Fibroblast of pulmonary artery (primary cell): ENCODE measurements at regions not wholly inside any gene's neighbourhood (a gene's known extent, or its start where the extent isn't known, plus 50 kb on each side); places are given as distances from the start of the nearest gene placed in this dataset.

Source experiments
- DNase-seq: peaks from one replicate; pipeline ENCODE4 v3.0.0-alpha.2; 2010; ENCODE audit warnings: low read depth
- H3K4me3 ChIP-seq: replicated peaks from 2 replicates; pipeline ENCODE4 v1.5.1; 2011; ENCODE audit warnings: low read depth, mild to moderate bottlenecking, control low read depth, low read length, moderate library complexity
- TF ChIP-seq, protein P1 (sequence below): IDR thresholded peaks from 2 replicates; pipeline ENCODE4 v1.5.1; 2011; ENCODE audit warnings: mild to moderate bottlenecking, control low read depth, low read length, inconsistent platforms; ENCODE audit errors: missing control alignments

DNA sequence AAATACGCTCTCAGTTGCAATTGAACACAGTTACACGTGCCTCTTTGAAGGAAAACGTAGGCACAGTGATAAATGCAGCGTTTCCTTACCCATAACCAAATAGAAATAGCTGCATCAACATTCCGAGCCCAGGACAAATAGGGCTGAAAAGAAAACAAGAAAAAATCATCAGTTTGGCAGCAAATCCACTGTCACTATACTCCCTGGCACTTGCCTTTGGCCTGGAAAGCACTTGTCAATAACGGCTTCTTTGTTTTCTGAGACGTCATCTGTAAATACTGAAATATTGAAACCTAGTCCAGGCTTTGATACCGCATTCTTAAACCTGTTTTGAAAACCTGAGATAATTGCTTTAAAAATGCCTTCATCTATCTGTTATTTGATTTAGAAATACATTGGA is 167.2 kb upstream of the AKR1E2 start:
- no peak for DNase-seq
- TF ChIP-seq, protein P1, sequence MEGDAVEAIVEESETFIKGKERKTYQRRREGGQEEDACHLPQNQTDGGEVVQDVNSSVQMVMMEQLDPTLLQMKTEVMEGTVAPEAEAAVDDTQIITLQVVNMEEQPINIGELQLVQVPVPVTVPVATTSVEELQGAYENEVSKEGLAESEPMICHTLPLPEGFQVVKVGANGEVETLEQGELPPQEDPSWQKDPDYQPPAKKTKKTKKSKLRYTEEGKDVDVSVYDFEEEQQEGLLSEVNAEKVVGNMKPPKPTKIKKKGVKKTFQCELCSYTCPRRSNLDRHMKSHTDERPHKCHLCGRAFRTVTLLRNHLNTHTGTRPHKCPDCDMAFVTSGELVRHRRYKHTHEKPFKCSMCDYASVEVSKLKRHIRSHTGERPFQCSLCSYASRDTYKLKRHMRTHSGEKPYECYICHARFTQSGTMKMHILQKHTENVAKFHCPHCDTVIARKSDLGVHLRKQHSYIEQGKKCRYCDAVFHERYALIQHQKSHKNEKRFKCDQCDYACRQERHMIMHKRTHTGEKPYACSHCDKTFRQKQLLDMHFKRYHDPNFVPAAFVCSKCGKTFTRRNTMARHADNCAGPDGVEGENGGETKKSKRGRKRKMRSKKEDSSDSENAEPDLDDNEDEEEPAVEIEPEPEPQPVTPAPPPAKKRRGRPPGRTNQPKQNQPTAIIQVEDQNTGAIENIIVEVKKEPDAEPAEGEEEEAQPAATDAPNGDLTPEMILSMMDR = no peak
- H3K4me3 ChIP-seq = no peak overlapping the region

DNA sequence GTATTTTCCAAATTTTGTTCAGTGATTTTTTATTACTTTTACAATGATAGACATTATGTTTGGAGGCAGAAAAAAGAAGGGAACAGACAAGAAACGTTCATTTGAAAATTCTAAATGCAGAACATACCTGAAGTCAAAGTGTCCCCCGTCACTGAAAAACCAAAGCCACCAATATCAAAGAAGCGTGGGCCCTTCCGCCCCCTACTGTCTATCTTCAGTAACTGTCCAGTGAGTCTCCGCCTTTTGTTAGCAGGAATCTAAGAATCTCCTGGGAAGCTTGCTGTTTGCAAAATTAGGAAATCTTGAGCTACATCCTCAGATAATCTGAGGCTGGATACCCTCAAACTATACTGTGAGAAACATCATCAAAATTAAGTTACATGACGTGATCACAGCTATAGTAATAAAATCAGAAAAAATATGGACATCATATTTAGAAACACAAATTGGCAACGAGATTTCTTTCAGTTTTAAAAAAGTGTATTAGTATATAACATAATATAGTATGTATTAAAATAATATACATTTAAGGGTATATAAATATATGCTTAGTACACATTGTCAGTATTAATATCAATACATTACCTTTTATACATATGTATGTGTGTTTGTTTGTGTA is 169.3 kb upstream of the AKR1E2 start:
- no peak overlapping the region for H3K4me3 ChIP-seq
- TF ChIP-seq, protein P1 = peak; percentile 92
- DNase-seq = peak; percentile 83

DNA sequence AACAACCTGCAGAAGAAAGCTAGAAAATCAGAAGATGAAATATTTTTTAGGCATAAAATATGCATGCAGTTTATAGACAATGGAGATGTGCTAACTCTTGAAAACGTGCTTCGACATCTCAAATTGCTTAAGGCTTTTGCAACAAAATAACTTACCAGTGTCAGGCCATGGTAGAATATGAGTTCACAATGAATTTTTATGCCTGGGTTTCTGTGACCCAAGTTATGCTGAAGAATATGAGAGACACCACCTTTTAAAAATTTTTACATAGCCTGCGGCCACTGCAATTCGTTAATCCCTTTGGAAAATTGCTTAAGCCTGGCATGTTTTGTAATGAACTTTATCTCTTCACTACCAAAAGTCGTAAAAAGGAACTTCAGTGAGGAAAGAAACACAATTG is 170.1 kb upstream of the AKR1E2 start:
- no peak for DNase-seq
- TF ChIP-seq, protein P1 = no peak
- no peak overlapping the region for H3K4me3 ChIP-seq

DNA sequence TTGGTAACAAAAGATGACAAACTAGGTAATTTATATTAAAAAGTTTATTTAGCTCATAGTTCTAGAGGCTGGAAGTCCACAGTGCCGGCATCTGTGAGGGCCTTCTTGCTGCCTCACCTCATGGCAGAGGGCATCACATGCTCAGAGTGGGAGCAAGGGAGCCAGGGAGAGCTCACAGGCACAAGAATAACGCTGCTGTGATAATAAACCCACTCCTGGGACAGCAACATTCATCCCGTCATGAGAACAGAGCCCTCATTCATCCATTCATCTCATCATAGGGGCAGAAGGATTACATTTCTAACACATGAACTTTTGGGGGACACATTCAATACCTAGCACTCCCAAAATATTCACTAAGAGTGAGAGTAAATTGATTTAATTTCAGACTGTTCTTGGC is 170.6 kb upstream of the AKR1E2 start:
- no peak for DNase-seq
- TF ChIP-seq, protein P1 = no peak
- H3K4me3 ChIP-seq = no peak overlapping the region

DNA sequence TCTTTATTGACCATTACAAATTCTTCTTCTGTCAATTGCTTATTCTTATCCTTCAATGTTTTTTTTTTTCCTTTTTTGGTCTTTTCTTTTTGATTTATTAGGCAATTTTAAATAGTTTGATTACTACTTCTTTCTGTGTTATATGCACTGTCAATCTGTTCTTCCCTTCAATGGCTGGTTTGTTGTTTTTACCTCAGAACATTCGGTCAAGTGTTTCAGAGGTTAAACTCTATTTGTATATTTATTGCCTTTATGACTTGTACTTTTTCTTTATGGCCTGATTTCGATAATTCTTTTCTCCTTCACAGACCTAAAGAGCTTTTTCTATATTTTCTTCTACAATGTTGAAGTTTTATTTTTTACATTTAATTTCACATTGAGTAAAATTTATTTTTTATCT is 171.5 kb upstream of the AKR1E2 start:
- H3K4me3 ChIP-seq = no peak overlapping the region
- TF ChIP-seq, protein P1 = no peak
- DNase-seq = no peak

DNA sequence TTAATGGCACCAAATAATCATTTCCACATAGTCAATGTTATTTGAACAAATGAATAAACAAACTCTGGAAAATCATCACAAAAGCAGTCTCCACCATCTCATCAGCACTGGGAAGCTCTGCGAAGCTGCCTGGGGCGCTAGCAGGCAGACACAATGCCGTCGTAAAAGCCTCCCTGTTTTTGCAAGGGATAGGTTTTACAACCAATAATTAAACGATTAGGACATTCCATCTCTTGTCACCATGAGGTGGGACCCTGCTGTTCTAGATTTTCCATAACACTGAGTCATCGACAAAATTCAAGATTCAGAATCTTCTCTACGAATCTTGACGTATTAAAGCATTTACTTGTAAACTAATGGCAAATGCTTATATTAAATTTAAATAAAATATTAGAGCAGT is 172.8 kb upstream of the AKR1E2 start:
- TF ChIP-seq, protein P1 = no peak
- H3K4me3 ChIP-seq = no peak overlapping the region
- DNase-seq = no peak
